T-helper 1 cell treated with Interleukin-12 subunit alpha and Interleukin-12 subunit beta and Interleukin-4 antibody, amounts not matched to agents 30 ng/mL and 1 ng/mL, for 36 hours (primary cell): ENCODE measurements at regions not wholly inside any gene's neighbourhood (a gene's known extent, or its start where the extent isn't known, plus 50 kb on each side); places are given as distances from the start of the nearest gene placed in this dataset.

Experiments used
- intact Hi-C: fragments of 100-400 bp; cut with micrococcal nuclease; formaldehyde crosslinking; loops from one replicate; pipeline ENCODE4 v1.15.1; 2024

GRCh38 chrX:39877905-39878304 is 219.9 kb downstream of the BCOR start:
- intact Hi-C loops, result no loop called here

- intact Hi-C loops, result loop anchor here (1.0 to 5.0 kb wide), 5 partner anchors 9 to 69 kb away; no protein-coding TSS in a partner anchor
Measured at GRCh38 chrX:39883666-39884065, 214.1 kb downstream of the BCOR start.

GRCh38 chrX:39886282-39886681 is 211.5 kb downstream of the BCOR start:
- intact Hi-C loops, result no loop called here

GRCh38 chrX:39888730-39889129 is 209.0 kb downstream of the BCOR start:
- intact Hi-C loops, result no loop called here

GRCh38 chrX:39889704-39890103 is 208.1 kb downstream of the BCOR start:
- intact Hi-C loops, result no loop called here

- intact Hi-C loops, result no loop called here
Measured at GRCh38 chrX:39890807-39891206, 207.0 kb downstream of the BCOR start.

GRCh38 chrX:39891781-39892180 is 206.0 kb downstream of the BCOR start:
- intact Hi-C loops, result no loop called here

- intact Hi-C loops, result no loop called here
Measured at GRCh38 chrX:39893417-39894338, 204.1 kb downstream of the BCOR start.

GRCh38 chrX:39894683-39895082 is 203.1 kb downstream of the BCOR start:
- intact Hi-C loops, result no loop called here

- intact Hi-C loops, result no loop called here
Measured at GRCh38 chrX:39895218-39896110, 202.3 kb downstream of the BCOR start.

- intact Hi-C loops, result no loop called here
Measured at GRCh38 chrX:39896951-39897740, 200.6 kb downstream of the BCOR start.

- intact Hi-C loops, result no loop called here
Measured at GRCh38 chrX:39897741-39898097, 200.0 kb downstream of the BCOR start.

- intact Hi-C loops, result no loop called here
Measured at GRCh38 chrX:39898147-39898546, 199.6 kb downstream of the BCOR start.

- intact Hi-C loops, result no loop called here
Measured at GRCh38 chrX:39899059-39899458, 198.7 kb downstream of the BCOR start.

- intact Hi-C loops, result no loop called here
Measured at GRCh38 chrX:39899856-39900776, 197.6 kb downstream of the BCOR start.

- intact Hi-C loops, result no loop called here
Measured at GRCh38 chrX:39900777-39901170, 197.0 kb downstream of the BCOR start.

GRCh38 chrX:39903343-39903742 is 194.4 kb downstream of the BCOR start:
- intact Hi-C loops, result no loop called here

GRCh38 chrX:39903937-39904336 is 193.8 kb downstream of the BCOR start:
- intact Hi-C loops, result no loop called here

GRCh38 chrX:39904816-39905537 is 192.8 kb downstream of the BCOR start:
- intact Hi-C loops, result no loop called here

- intact Hi-C loops, result no loop called here
Measured at GRCh38 chrX:39905538-39905891, 192.2 kb downstream of the BCOR start.
